ENCODE measurements at regions not wholly inside any gene's neighbourhood (a gene's known extent, or its start where the extent isn't known, plus 50 kb on each side); places are given as distances from the start of the nearest gene placed in this dataset.

DNA sequence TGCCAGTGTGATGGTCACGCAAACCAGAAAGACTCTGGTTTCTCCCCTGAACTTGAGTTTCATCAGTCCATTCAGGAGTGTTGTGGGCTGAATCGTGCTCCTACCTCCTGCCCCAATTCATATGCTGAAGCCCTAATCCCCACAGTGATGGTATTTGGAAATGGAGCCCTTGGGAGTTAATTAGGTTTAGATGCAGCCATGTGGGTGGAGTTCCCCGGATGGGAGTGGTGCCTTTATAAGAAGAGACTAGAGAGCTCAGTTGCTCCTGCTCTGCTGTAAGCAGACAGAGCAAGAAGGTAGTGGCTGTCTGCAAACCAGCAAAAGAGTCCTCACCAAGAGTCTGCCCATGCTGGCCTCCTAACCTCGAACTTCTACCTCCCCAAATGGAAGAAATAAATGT lies 160.3 kb upstream of the DYNLRB2 start:
- H3K9me3 ChIP-seq (ENCODE audit: control insufficient read depth in 1 of 2, low read length in 2 of 2) = no peaks in the 10 kb centered on the region
- no peaks in the 10 kb centered on the region for H3K27me3 ChIP-seq (ENCODE audit: low read depth, low read length)
- no peaks in the 10 kb centered on the region for H3K36me3 ChIP-seq (ENCODE audit: control insufficient read depth in 1 of 2, insufficient read depth in 2 of 2, low read length in 2 of 2)
- H3K4me3 ChIP-seq (ENCODE audit: low read depth in 1 of 2, low read length in 2 of 2) = no peak overlapping the region
- H3K27ac ChIP-seq (ENCODE audit: low read length) = no peak overlapping the region
- H3K4me1 ChIP-seq (ENCODE audit: control insufficient read depth in 1 of 2, insufficient read depth in 2 of 2, low read length in 2 of 2) = no peaks in the 10 kb centered on the region

DNA sequence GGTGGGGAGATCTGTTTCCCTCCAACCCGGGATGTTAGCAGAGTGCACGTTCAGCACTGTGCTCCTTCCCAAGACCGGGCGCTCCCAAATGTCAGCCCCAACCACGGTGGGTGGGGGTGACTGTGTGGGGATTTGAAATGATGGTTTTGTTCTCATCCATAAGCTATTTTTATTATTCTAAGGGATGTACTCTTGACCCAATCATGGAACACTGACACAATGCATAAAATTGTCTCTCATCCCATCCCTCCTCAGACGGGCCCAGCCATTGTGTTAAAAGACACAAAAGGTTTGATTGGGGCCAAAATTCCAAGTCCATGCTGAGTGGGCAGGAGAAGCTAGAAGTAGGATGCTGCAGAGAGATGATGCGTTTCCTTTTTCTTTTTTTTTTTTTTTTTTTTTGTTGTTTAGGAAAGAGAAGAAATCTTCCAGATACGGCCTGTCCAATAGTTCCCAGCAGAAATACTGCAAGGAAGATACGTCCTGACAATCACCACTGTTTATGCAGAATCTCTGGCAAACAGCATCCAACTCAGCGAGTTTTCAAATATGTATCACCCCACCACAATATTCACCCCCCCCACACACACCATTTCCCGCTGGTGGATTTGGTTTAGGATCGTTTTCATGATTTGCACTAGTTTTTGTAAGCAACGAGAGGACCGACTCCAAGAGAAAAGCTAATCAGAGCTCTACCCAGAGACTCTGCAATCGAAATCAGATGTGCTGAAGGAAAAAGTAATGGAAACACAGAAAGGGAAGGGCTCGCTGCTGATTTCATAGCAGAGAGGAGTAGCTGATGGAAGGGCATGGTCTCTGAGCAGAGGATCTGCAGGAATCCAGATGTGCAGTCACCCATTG lies 163.5 kb upstream of the DYNLRB2 start:
- Histone ChIP-seq H3K9me3 (ENCODE audit: control insufficient read depth in 1 of 2, low read length in 2 of 2) (peaks cover 4 to 6% of the 10 kb centered on the region in 2 donors), H3K27me3 (ENCODE audit: low read depth, low read length) (no peaks in the 10 kb centered on the region), H3K27ac (ENCODE audit: low read length) (no peak overlapping the region), H3K36me3 (ENCODE audit: control insufficient read depth in 1 of 2, insufficient read depth in 2 of 2, low read length in 2 of 2) (no peaks in the 10 kb centered on the region), H3K4me3 (ENCODE audit: low read depth in 1 of 2, low read length in 2 of 2) (no peak overlapping the region), H3K4me1 (ENCODE audit: control insufficient read depth in 1 of 2, insufficient read depth in 2 of 2, low read length in 2 of 2) (no peaks in the 10 kb centered on the region)

DNA sequence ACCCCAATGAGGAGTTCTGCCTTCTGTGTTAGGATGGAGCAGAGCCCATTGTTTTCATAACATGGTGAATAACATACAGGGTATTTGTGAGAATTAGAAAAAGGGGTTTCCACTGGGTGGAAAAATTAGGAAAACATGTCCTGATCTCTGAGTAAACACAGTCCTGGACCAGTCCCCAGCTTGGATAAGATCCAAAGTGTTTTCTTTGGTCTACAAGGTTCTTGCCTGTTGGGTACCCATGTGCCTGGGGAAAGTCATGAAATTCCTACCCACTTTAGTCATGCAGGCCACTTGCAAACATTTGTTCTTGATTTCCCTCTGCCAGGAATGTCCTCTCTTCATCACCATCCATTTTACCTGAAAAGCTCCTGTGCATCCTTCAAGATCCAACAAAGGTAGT lies 164.8 kb upstream of the DYNLRB2 start:
- H3K27me3 ChIP-seq (ENCODE audit: low read depth, low read length) = no peaks in the 10 kb centered on the region
- no peak overlapping the region for H3K4me3 ChIP-seq (ENCODE audit: low read depth in 1 of 2, low read length in 2 of 2)
- H3K36me3 ChIP-seq (ENCODE audit: control insufficient read depth in 1 of 2, insufficient read depth in 2 of 2, low read length in 2 of 2) = no peaks in the 10 kb centered on the region
- no peaks in the 10 kb centered on the region for H3K4me1 ChIP-seq (ENCODE audit: control insufficient read depth in 1 of 2, insufficient read depth in 2 of 2, low read length in 2 of 2)
- H3K27ac ChIP-seq (ENCODE audit: low read length) = no peak overlapping the region
- peaks cover 4 to 6% of the 10 kb centered on the region in 2 donors for H3K9me3 ChIP-seq (ENCODE audit: control insufficient read depth in 1 of 2, low read length in 2 of 2)

DNA sequence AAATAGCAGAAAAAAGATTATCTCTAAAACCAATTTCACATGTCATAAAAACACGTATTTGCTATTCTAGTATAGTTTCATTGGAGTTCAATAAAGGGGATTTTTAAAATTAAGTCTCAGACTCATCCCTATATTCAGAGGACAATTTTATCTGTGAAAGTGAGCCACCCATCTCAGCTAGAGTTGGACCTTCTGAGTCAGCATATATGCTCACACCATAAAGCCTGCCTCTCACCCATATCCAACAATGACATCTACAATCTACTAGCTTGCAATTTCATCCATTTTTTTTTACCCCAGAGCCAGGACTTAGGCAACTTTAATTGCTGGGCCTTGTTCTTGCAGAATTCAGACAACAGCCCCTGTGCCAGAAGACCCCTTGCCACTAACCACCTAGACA lies 165.3 kb upstream of the DYNLRB2 start:
- Histone ChIP-seq H3K4me3 (ENCODE audit: low read depth in 1 of 2, low read length in 2 of 2) (no peak overlapping the region), H3K9me3 (ENCODE audit: control insufficient read depth in 1 of 2, low read length in 2 of 2) (peaks cover 4 to 6% of the 10 kb centered on the region in 2 donors), H3K36me3 (ENCODE audit: control insufficient read depth in 1 of 2, insufficient read depth in 2 of 2, low read length in 2 of 2) (no peaks in the 10 kb centered on the region), H3K27ac (ENCODE audit: low read length) (no peak overlapping the region), H3K27me3 (ENCODE audit: low read depth, low read length) (no peaks in the 10 kb centered on the region), H3K4me1 (ENCODE audit: control insufficient read depth in 1 of 2, insufficient read depth in 2 of 2, low read length in 2 of 2) (no peaks in the 10 kb centered on the region)

DNA sequence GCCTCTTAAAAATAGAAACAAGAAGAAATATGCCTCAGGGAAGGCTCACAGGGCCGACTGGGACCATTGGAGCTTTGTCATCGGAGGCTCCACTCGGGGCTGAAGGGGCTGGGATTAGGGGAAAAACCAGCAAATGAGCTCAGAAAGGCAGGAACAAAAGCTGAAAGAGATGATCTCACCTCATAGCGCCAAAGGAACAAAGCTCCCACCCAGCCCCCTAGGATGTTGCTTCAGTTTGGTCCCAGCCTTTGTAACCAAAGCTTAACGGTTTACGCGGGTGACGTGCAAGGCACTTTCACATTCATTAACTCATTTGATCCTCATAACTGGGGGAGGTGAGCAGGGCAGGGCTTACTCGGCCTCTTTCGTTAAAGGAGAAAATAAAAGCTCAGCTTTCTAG lies 168.5 kb upstream of the DYNLRB2 start:
- no peaks in the 10 kb centered on the region for H3K36me3 ChIP-seq (ENCODE audit: control insufficient read depth in 1 of 2, insufficient read depth in 2 of 2, low read length in 2 of 2)
- no peak overlapping the region for H3K4me3 ChIP-seq (ENCODE audit: low read depth in 1 of 2, low read length in 2 of 2)
- H3K27ac ChIP-seq (ENCODE audit: low read length) = no peak overlapping the region
- H3K27me3 ChIP-seq (ENCODE audit: low read depth, low read length) = no peaks in the 10 kb centered on the region
- no peaks in the 10 kb centered on the region for H3K4me1 ChIP-seq (ENCODE audit: control insufficient read depth in 1 of 2, insufficient read depth in 2 of 2, low read length in 2 of 2)
- peaks cover 4 to 6% of the 10 kb centered on the region in 2 donors for H3K9me3 ChIP-seq (ENCODE audit: control insufficient read depth in 1 of 2, low read length in 2 of 2)

DNA sequence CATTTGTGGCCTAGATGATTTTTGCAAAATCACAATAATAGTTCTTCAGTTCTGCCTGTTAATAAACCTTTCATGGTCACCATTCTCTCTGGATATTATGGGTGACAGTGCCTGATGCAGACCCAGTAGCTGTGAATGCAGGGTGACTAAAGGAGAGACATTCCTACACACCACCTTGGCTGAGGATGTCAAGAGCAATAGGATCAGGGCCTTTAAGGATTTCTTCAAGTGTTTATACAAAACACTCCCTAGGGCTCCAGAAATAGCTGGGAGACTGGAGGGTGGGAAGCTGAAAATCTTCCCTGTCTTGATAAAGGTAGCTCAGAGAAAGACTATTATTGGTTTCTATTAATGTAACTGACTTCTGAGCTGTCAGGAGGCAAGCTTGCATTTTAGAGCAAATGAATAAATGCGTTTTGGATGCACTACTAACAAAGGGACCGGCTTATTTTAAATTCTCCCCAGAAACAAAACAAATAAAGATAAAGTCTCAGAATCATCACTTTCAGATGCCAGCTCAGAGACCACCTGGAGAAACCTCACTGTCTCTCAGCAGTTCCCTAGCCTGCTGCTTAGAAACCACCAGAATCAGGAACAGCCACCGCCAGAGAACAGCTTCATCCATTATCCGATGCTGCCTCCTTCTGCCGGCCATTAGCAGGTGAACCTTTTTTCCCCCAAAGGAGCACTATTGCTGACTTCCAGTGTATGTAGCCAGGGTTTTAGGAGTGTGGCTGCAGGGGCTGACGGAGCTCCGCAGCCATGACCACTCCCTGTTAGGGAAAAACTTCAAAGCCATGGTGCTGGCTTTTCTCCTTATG lies 171.4 kb upstream of the DYNLRB2 start:
- Histone ChIP-seq H3K4me3 (ENCODE audit: low read depth in 1 of 2, low read length in 2 of 2) (no peak overlapping the region), H3K9me3 (ENCODE audit: control insufficient read depth in 1 of 2, low read length in 2 of 2) (peaks cover 4 to 6% of the 10 kb centered on the region in 2 donors), H3K27ac (ENCODE audit: low read length) (no peak overlapping the region), H3K4me1 (ENCODE audit: control insufficient read depth in 1 of 2, insufficient read depth in 2 of 2, low read length in 2 of 2) (no peaks in the 10 kb centered on the region), H3K27me3 (ENCODE audit: low read depth, low read length) (no peaks in the 10 kb centered on the region), H3K36me3 (ENCODE audit: control insufficient read depth in 1 of 2, insufficient read depth in 2 of 2, low read length in 2 of 2) (no peaks in the 10 kb centered on the region)

DNA sequence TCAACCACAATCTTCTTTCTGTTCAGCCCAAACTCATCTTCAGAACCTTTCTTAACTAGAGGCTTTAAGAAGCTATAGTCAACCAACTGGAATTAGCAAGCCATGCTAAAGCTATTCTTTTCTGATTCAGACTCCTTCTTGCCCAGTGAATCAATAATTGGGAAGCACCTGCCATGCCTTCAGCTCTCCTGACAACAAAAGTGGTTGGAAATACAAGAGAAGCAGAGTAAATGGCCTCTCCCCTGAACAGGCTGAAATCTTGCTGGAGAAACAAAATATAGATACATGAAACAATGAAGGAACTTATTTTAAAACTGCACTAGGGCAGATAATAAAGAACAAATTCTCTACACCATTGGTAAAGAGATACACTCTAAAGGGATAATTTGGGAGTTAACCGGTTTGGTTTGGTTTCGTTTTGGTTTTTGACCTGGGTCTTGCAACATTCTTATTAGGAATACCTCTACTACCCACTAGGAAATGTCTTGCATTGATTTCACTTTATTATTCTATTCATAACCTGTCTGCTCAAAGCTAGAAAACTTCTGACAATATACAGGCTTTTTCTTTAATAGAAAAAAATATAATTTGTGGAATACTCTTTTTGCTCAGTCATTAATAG lies 173.6 kb upstream of the DYNLRB2 start:
- H3K4me3 ChIP-seq (ENCODE audit: low read depth in 1 of 2, low read length in 2 of 2) = no peak overlapping the region
- H3K4me1 ChIP-seq (ENCODE audit: control insufficient read depth in 1 of 2, insufficient read depth in 2 of 2, low read length in 2 of 2) = no peaks in the 10 kb centered on the region
- H3K9me3 ChIP-seq (ENCODE audit: control insufficient read depth in 1 of 2, low read length in 2 of 2) = no peaks in the 10 kb centered on the region
- H3K27me3 ChIP-seq (ENCODE audit: low read depth, low read length) = no peaks in the 10 kb centered on the region
- H3K36me3 ChIP-seq (ENCODE audit: control insufficient read depth in 1 of 2, insufficient read depth in 2 of 2, low read length in 2 of 2) = no peaks in the 10 kb centered on the region
- H3K27ac ChIP-seq (ENCODE audit: low read length) = no peak overlapping the region

DNA sequence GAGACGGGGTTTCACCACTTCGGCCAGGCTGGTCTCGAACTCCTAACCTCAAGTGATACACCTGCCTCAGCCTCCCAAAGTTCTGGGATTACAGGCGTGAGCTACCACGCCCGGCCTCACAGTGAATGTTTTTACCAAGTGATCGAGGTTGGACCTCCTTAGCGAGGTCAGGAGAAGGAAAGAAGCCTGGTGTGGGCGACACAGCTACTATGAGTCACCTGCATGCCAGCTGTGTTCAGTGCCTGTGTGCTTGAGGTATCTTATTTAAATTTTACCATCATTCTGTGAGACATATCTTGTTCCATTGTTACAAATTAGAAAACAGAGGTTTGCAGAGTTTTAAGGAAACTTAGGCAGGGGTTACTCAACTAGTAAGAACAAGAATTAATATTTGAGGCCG lies 174.8 kb upstream of the DYNLRB2 start:
- H3K27ac ChIP-seq (ENCODE audit: low read length) = no peak overlapping the region
- no peaks in the 10 kb centered on the region for H3K9me3 ChIP-seq (ENCODE audit: control insufficient read depth in 1 of 2, low read length in 2 of 2)
- H3K4me1 ChIP-seq (ENCODE audit: control insufficient read depth in 1 of 2, insufficient read depth in 2 of 2, low read length in 2 of 2) = no peaks in the 10 kb centered on the region
- no peaks in the 10 kb centered on the region for H3K27me3 ChIP-seq (ENCODE audit: low read depth, low read length)
- H3K4me3 ChIP-seq (ENCODE audit: low read depth in 1 of 2, low read length in 2 of 2) = no peak overlapping the region
- H3K36me3 ChIP-seq (ENCODE audit: control insufficient read depth in 1 of 2, insufficient read depth in 2 of 2, low read length in 2 of 2) = no peaks in the 10 kb centered on the region

DNA sequence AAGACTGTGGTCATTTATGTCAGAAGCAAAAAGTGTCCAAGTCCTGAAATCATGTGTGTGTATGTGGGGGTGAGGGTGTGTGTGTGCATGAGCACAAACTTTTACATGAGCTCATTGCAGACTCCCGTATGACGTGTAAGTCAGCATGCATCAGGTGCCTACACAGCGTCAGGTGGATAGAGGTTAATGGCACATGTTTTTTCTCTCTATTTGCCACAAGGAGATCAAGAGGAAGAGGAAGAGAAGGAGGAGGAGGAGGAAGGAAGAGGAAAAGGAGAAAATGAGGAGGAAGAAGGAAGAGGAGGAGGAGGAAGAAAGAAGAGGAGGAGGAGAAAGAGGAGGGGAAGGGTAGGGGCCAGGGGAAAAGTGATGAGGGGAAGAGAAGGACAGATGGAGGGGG lies 178.0 kb upstream of the DYNLRB2 start:
- Histone ChIP-seq H3K27ac (ENCODE audit: low read length) (no peak overlapping the region), H3K36me3 (ENCODE audit: control insufficient read depth in 1 of 2, insufficient read depth in 2 of 2, low read length in 2 of 2) (no peaks in the 10 kb centered on the region), H3K9me3 (ENCODE audit: control insufficient read depth in 1 of 2, low read length in 2 of 2) (no peaks in the 10 kb centered on the region), H3K4me3 (ENCODE audit: low read depth in 1 of 2, low read length in 2 of 2) (no peak overlapping the region), H3K4me1 (ENCODE audit: control insufficient read depth in 1 of 2, insufficient read depth in 2 of 2, low read length in 2 of 2) (no peaks in the 10 kb centered on the region), H3K27me3 (ENCODE audit: low read depth, low read length) (no peaks in the 10 kb centered on the region)

DNA sequence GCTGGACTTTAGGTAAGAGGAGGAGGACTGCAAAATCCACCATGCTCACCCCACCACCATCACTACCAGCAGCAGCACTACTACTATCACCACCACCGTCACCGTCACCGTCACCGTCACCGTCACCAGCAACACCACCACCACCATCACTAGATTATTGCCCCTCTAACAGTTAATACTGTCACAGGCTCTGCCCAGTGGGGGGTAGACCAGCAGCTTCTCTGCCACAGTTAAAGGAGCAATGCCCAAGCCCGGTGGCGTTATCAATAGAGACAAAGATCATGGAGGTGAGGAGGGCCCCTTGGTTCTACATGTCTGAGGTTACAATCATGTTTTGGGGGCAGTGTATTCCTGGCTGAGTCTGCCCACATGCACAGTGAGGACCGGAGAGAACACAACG lies 184.4 kb upstream of the DYNLRB2 start:
- Histone ChIP-seq H3K4me1 (ENCODE audit: control insufficient read depth in 1 of 2, insufficient read depth in 2 of 2, low read length in 2 of 2) (no peaks in the 10 kb centered on the region), H3K4me3 (ENCODE audit: low read depth in 1 of 2, low read length in 2 of 2) (no peak overlapping the region), H3K36me3 (ENCODE audit: control insufficient read depth in 1 of 2, insufficient read depth in 2 of 2, low read length in 2 of 2) (no peaks in the 10 kb centered on the region), H3K9me3 (ENCODE audit: control insufficient read depth in 1 of 2, low read length in 2 of 2) (no peaks in the 10 kb centered on the region), H3K27ac (ENCODE audit: low read length) (no peak overlapping the region), H3K27me3 (ENCODE audit: low read depth, low read length) (no peaks in the 10 kb centered on the region)

DNA sequence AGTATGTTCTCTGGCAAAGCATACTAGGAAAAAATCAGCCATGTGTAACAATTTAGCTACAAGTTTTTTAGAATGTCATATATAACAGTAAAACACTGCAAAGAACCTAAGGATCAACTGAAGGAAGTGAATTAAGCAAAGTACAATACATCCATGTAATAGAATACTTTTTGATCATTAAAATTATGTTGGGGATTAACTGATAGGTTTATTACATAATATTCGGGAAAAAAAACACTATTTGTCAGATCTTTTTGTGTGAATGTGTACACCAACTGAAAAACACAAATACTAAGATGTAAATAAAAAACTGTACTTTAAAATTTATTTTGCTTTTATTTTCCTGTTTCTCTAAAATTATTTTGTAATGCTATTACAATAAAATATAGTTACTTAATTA lies 185.5 kb upstream of the DYNLRB2 start:
- Histone ChIP-seq H3K27ac (ENCODE audit: low read length) (no peak overlapping the region), H3K36me3 (ENCODE audit: control insufficient read depth in 1 of 2, insufficient read depth in 2 of 2, low read length in 2 of 2) (no peaks in the 10 kb centered on the region), H3K9me3 (ENCODE audit: control insufficient read depth in 1 of 2, low read length in 2 of 2) (no peaks in the 10 kb centered on the region), H3K4me1 (ENCODE audit: control insufficient read depth in 1 of 2, insufficient read depth in 2 of 2, low read length in 2 of 2) (no peaks in the 10 kb centered on the region), H3K27me3 (ENCODE audit: low read depth, low read length) (no peaks in the 10 kb centered on the region), H3K4me3 (ENCODE audit: low read depth in 1 of 2, low read length in 2 of 2) (no peak overlapping the region)

All from muscle layer of duodenum (tissue), 2 donors.